Sciatic nerve (tissue), 2 donors: ENCODE measurements at regions not wholly inside any gene's neighbourhood (a gene's known extent, or its start where the extent isn't known, plus 50 kb on each side); places are given as distances from the start of the nearest gene placed in this dataset.

Experiments
- ATAC-seq: fragments of 200-7000 bp; cut with Tn5 transposase; one replicate; pipeline ENCODE4 v1.9.1; 2020; ENCODE audit warnings: mild to moderate bottlenecking, moderate library complexity
- DNase-seq: peaks from one replicate; pipeline ENCODE4 v3.0.0-alpha.2; 2020; ENCODE audit warnings: low spot score
- intact Hi-C: fragments of 100-400 bp; cut with DNase I; formaldehyde crosslinking; loops from one replicate; pipeline ENCODE4 v1.14.2; 2022
- donor health status: DM: no; HTN: no; CAD: no.
- donor health status: DM: no; HTN: no; CAD: no.

GRCh38 chr14:40842816-40843215, 763.9 kb upstream of the LRFN5 start:
- DNase-seq: no peak
- ATAC-seq: no peak
- intact Hi-C loops: no loop called here

GRCh38 chr14:40841886-40842285, 764.8 kb upstream of the LRFN5 start:
- ATAC-seq: no peak
- DNase-seq: no peak
- intact Hi-C loops: no loop called here

- ATAC-seq: no peak
- no peak for DNase-seq
- intact Hi-C loops: no loop called here
Measured at GRCh38 chr14:40838601-40839000, 768.1 kb upstream of the LRFN5 start.

- no peak for DNase-seq
- intact Hi-C loops: no loop called here
- ATAC-seq: no peak
Measured at GRCh38 chr14:40806471-40806870, 800.2 kb upstream of the LRFN5 start.

GRCh38 chr14:40796168-40796567, 810.5 kb upstream of the LRFN5 start:
- intact Hi-C loops: no loop called here
- no peak for ATAC-seq
- DNase-seq: no peak

GRCh38 chr14:40784860-40785259, 821.8 kb upstream of the LRFN5 start:
- no peak for DNase-seq
- ATAC-seq: no peak
- intact Hi-C loops: no loop called here

GRCh38 chr14:40762685-40763084, 844.0 kb upstream of the LRFN5 start:
- intact Hi-C loops: no loop called here
- DNase-seq: no peak
- no peak for ATAC-seq

- ATAC-seq: no peak
- intact Hi-C loops: no loop called here
Measured at GRCh38 chr14:40762177-40762576, 844.5 kb upstream of the LRFN5 start.

GRCh38 chr14:40760704-40761103, 846.0 kb upstream of the LRFN5 start:
- ATAC-seq (no peak), DNase-seq (no peak)
- intact Hi-C loops: no loop called here

More at GRCh38 chr14:40762177-40762576, 844.5 kb upstream of the LRFN5 start:
- DNase-seq: no peak

GRCh38 chr14:40758076-40758475, 848.6 kb upstream of the LRFN5 start:
- DNase-seq: no peak
- intact Hi-C loops: no loop called here
- ATAC-seq: no peak

GRCh38 chr14:40757376-40757950, 849.2 kb upstream of the LRFN5 start:
- intact Hi-C loops: no loop called here
- ATAC-seq (no peak), DNase-seq (no peak)

- intact Hi-C loops: no loop called here
- no peak for DNase-seq
- ATAC-seq: no peak
Measured at GRCh38 chr14:40733206-40733605, 873.5 kb upstream of the LRFN5 start.

- intact Hi-C loops: no loop called here
- no peak for ATAC-seq
- DNase-seq: no peak
Measured at GRCh38 chr14:40727107-40727506, 879.6 kb upstream of the LRFN5 start.

GRCh38 chr14:40713387-40713786, 893.3 kb upstream of the LRFN5 start:
- ATAC-seq: no peak
- intact Hi-C loops: no loop called here
- no peak for DNase-seq

GRCh38 chr14:40697231-40697630, 909.4 kb upstream of the LRFN5 start:
- DNase-seq (no peak), ATAC-seq (no peak)
- intact Hi-C loops: no loop called here

GRCh38 chr14:40694023-40694422, 912.7 kb upstream of the LRFN5 start:
- intact Hi-C loops: no loop called here

GRCh38 chr14:40691066-40691465, 915.6 kb upstream of the LRFN5 start:
- DNase-seq (no peak), ATAC-seq (no peak)
- intact Hi-C loops: no loop called here

More at GRCh38 chr14:40694023-40694422, 912.7 kb upstream of the LRFN5 start:
- ATAC-seq (no peak), DNase-seq (no peak)

- ATAC-seq (no peak), DNase-seq (no peak)
- intact Hi-C loops: no loop called here
Measured at GRCh38 chr14:40685764-40686163, 920.9 kb upstream of the LRFN5 start.

- intact Hi-C loops: no loop called here
- ATAC-seq (no peak), DNase-seq (no peak)
Measured at GRCh38 chr14:40684328-40684727, 922.3 kb upstream of the LRFN5 start.

GRCh38 chr14:40682131-40682913, 924.4 kb upstream of the LRFN5 start:
- intact Hi-C loops: no loop called here
- ATAC-seq: no peak

GRCh38 chr14:40679256-40679655, 927.4 kb upstream of the LRFN5 start:
- intact Hi-C loops: no loop called here
- no peak for ATAC-seq
- DNase-seq: no peak

More at GRCh38 chr14:40682131-40682913, 924.4 kb upstream of the LRFN5 start:
- DNase-seq: no peak
